ENCODE measurements at regions not wholly inside any gene's neighbourhood (a gene's known extent, or its start where the extent isn't known, plus 50 kb on each side); places are given as distances from the start of the nearest gene placed in this dataset.

DNA sequence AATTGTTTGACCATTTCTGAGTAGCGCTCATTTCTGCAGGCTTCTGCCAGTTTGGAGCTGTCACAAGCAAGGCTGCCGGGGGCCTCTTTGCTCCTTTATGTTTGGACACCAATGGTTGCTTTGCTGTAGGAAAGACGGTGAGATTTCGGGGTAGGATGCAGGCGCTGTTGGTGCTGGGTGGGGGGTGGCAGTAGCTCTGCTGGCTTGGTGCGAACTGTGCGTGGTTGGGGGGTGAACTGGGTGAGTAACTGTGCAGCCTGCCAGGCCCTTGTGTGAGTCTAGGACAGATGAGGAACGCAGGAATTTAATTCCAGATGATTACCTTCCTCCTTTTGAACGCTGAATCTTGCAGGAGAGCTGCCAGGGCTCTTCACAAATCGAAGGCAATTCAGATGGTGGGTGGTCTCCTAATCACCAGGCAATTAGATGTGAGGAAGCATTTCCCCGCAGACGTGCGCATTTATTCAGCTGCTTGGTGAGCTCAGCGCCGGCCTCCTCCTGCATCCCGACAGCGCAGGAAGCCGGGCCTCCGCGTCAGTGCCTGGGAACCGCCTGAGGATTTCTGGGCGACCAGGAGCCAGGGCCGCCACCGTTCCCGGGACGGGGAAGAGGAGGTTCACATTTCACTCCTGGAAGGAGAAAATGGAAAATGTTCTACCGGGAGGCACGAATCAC lies 154.4 kb downstream of the FOXL1 start:
- TF ChIP-seq SIN3A (IDR thresholded peaks at IDR 0.05; ENCODE audit: borderline replicate concordance, insufficient read depth, low read length): no peak

DNA sequence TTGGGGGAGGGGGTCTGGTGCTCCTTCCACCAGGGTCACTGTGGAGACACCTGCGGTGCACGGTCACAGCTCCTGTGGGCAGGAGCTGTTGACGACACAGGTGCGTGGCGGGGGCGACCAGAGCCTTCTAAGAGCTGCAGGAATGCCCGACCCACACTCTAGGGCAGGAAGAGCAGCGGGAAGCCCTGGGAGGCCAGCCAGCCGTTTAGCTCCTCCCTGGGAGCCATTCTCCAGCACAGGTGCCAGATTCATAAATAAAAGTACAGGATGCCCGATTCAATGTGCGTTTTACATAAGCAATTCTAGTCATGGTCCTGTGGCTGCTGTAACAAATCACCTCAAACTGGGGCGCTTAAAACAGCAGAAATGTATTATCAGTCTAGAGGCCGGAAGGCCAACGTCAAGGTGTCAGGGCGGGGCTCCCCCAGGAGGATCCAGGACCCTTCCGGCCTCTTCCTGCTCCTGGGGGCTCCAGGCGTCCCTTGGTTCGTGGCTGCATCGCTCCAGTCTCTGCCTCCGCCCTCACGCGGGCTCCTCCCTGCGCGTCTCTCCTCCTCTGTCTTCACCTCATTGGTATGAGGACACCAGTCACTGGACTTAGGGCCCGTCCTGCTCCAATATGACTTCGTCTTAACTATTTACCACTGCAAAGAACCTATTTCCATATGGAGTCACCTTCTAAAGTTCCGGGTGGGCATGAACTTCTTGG lies 155.4 kb downstream of the FOXL1 start:
- TF ChIP-seq, protein P1, sequence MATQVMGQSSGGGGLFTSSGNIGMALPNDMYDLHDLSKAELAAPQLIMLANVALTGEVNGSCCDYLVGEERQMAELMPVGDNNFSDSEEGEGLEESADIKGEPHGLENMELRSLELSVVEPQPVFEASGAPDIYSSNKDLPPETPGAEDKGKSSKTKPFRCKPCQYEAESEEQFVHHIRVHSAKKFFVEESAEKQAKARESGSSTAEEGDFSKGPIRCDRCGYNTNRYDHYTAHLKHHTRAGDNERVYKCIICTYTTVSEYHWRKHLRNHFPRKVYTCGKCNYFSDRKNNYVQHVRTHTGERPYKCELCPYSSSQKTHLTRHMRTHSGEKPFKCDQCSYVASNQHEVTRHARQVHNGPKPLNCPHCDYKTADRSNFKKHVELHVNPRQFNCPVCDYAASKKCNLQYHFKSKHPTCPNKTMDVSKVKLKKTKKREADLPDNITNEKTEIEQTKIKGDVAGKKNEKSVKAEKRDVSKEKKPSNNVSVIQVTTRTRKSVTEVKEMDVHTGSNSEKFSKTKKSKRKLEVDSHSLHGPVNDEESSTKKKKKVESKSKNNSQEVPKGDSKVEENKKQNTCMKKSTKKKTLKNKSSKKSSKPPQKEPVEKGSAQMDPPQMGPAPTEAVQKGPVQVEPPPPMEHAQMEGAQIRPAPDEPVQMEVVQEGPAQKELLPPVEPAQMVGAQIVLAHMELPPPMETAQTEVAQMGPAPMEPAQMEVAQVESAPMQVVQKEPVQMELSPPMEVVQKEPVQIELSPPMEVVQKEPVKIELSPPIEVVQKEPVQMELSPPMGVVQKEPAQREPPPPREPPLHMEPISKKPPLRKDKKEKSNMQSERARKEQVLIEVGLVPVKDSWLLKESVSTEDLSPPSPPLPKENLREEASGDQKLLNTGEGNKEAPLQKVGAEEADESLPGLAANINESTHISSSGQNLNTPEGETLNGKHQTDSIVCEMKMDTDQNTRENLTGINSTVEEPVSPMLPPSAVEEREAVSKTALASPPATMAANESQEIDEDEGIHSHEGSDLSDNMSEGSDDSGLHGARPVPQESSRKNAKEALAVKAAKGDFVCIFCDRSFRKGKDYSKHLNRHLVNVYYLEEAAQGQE (IDR thresholded peaks at IDR 0.05; ENCODE audit: insufficient read depth in 1 of 2, low read depth in 2 of 2, low read length in 2 of 2): no peak
- TF ChIP-seq SIN3A (IDR thresholded peaks at IDR 0.05; ENCODE audit: borderline replicate concordance, insufficient read depth, low read length) (no peak), FOXP2 (optimal IDR thresholded peaks at IDR 0.05; ENCODE audit: borderline replicate concordance, extremely low read depth, extremely low read length, insufficient read depth) (no peak), POLR2AphosphoS5 (IDR thresholded peaks at IDR 0.05; ENCODE audit: low read depth, low read length) (no peak), TAF1 (IDR thresholded peaks at IDR 0.05; ENCODE audit: borderline replicate concordance, insufficient read depth, low read length) (no peak)

DNA sequence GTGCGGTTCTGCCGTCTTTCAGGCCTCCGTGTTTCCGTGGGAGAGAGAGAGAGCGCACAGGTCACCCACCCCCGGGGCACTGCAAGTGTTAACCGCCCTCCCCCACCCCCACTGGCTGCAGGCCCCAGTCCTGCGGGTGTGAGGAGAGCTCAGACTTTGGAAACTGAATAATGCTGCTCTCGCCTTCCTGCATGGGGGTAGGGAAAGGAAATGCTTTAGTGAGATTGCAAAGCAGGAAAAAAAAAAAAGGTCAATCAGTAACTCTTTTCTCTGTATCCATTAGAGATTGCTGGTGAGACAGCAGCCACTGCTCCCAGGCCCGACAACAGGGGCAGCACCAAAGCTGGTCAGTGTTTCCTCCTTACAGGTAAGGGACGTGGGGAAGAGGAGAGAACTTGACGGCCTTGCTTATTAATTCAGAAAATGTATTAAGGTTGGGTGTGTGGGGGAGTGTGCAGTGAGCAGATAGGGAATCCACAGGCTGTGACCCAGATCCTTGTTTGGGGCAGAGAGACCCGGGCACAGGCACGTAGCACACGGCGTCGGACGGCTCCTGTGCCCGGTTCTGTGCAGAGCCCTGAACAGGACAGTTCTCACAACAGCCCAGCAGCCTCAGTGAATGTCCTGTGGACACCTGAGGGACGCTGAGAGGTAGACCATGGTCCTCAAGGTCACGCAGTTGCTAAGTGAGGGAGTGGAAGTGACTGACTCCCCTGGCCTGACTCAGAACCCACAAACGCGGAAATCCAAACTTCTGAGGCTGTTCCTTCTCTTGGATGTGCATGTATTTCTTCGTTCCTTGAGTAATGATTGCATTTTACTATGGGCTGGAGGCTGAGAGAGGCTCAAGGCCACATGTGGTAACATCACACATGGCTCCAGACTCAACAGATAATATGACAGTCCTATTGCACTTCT lies 156.5 kb downstream of the FOXL1 start:
- no peak for TF ChIP-seq POLR2AphosphoS5 (IDR thresholded peaks at IDR 0.05; ENCODE audit: low read depth, low read length)
- no peak for TF ChIP-seq TAF1 (IDR thresholded peaks at IDR 0.05; ENCODE audit: borderline replicate concordance, insufficient read depth, low read length)
- TF ChIP-seq FOXP2 (optimal IDR thresholded peaks at IDR 0.05; ENCODE audit: borderline replicate concordance, extremely low read depth, extremely low read length, insufficient read depth): no peak
- no peak for TF ChIP-seq SIN3A (IDR thresholded peaks at IDR 0.05; ENCODE audit: borderline replicate concordance, insufficient read depth, low read length)
- TF ChIP-seq, protein P1 (IDR thresholded peaks at IDR 0.05; ENCODE audit: insufficient read depth in 1 of 2, low read depth in 2 of 2, low read length in 2 of 2): no peak

DNA sequence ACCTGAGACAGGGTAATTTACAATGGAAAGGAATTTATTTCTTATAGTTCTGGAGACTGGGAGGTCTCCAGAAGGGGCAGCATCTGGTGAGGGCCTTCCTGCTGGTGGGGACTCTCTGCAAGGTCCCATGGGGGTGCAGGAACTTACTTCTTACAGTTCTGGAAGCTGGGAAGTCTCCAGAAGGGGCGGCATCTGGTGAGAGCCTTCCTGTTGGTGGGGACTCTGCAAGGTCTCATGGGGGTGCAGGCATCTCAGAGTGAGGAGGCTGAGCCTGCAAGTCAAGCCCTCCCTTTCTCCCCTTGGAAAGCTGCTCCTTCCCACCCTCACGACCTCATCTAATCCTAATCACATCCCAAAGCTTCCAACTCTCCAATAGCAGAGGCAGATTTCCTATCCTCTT lies 157.4 kb downstream of the FOXL1 start:
- TF ChIP-seq FOXP2 (optimal IDR thresholded peaks at IDR 0.05; ENCODE audit: borderline replicate concordance, extremely low read depth, extremely low read length, insufficient read depth): no peak

DNA sequence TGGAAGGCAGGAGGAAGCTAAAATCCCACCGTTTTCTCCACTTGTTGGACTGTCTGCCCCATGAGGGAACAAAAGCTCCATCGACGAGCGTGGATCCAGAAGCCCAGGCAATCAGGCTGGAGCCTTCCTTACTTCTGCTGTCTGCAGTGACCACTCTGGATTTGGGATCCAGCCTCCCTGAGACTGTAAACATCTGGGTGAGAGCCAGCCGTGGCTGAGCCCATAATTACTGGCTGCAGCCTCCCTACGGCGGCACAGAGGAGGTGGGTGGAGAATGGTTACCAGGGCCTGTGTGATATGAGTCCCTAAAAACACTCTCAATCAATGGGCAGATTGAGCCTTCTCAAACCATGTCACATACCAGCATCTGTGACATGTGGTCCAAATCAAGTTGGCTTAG lies 158.2 kb downstream of the FOXL1 start:
- TF ChIP-seq SIN3A (IDR thresholded peaks at IDR 0.05; ENCODE audit: borderline replicate concordance, insufficient read depth, low read length) (no peak), TAF1 (IDR thresholded peaks at IDR 0.05; ENCODE audit: borderline replicate concordance, insufficient read depth, low read length) (no peak), POLR2AphosphoS5 (IDR thresholded peaks at IDR 0.05; ENCODE audit: low read depth, low read length) (no peak)

DNA sequence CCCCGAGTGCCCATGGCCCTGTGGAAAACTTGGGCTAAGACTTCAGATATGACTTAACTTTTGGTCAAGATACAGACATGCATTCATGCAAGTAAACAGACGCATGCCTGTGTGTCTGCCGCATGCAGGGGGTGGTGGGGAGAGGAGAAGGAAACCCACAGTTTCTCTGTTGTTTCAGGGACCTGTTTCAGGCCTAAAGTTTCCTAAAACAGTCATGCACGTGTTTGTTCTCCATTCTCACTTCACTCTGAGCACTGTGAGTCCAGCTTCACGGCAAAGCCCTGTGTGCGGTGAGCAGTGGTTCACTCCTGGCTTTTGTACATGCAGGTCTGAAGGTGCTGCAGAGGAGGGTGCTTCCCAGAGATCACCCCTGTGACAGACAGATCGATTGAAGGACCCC lies 158.7 kb downstream of the FOXL1 start:
- no peak for TF ChIP-seq POLR2AphosphoS5 (IDR thresholded peaks at IDR 0.05; ENCODE audit: low read depth, low read length)
- TF ChIP-seq TAF1 (IDR thresholded peaks at IDR 0.05; ENCODE audit: borderline replicate concordance, insufficient read depth, low read length): no peak
- TF ChIP-seq, protein P1 (IDR thresholded peaks at IDR 0.05; ENCODE audit: insufficient read depth in 1 of 2, low read depth in 2 of 2, low read length in 2 of 2): no peak
- no peak for TF ChIP-seq FOXP2 (optimal IDR thresholded peaks at IDR 0.05; ENCODE audit: borderline replicate concordance, extremely low read depth, extremely low read length, insufficient read depth)
- no peak for TF ChIP-seq SIN3A (IDR thresholded peaks at IDR 0.05; ENCODE audit: borderline replicate concordance, insufficient read depth, low read length)
